Epithelial cell of prostate (primary cell): ENCODE measurements at regions not wholly inside any gene's neighbourhood (a gene's known extent, or its start where the extent isn't known, plus 50 kb on each side); places are given as distances from the start of the nearest gene placed in this dataset.

Source experiments
- DNase-seq: peaks from one replicate; pipeline ENCODE4 v3.0.0-alpha.2; 2011; ENCODE audit warnings: low read depth, low spot score
- H3K27ac ChIP-seq: fragments of 450-650 bp; 2 replicates; pipeline ENCODE4 v1.5.1; 2017; ENCODE audit warnings: mild to moderate bottlenecking

DNA sequence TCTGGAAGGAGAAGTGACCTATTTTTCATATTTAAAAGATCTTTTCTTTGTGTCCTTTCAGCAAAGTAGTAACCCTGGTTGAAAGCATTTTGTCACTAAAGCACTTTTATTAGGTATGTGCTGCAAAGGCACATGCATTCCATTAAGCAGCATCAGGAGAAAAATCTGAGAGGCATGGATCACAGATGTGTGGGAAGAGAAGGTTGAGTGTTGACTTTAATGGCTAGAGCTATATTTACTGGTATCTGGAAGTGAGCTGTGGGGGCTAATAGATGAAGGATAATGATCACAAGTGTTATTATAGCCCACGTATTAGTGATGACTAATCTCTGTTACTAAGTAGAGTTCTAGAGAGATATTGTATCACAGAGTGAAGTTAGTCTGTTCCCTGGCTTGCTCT, 1520.7 kb downstream of the ARAP2 start:
- no peak overlapping the region for H3K27ac ChIP-seq
- DNase-seq = no peak

GRCh38 chr4:34724491-34724890, 1519.8 kb downstream of the ARAP2 start:
- no peak overlapping the region for H3K27ac ChIP-seq
- no peak for DNase-seq

- no peak for DNase-seq
- no peak overlapping the region for H3K27ac ChIP-seq
Observed at GRCh38 chr4:34731070-34731469, 1513.2 kb downstream of the ARAP2 start.

GRCh38 chr4:34732176-34732950, 1512.0 kb downstream of the ARAP2 start:
- no peak for DNase-seq
- no peak overlapping the region for H3K27ac ChIP-seq

GRCh38 chr4:34733185-34733941, 1511.0 kb downstream of the ARAP2 start:
- no peak for DNase-seq
- no peak overlapping the region for H3K27ac ChIP-seq

GRCh38 chr4:34766935-34767334, 1477.4 kb downstream of the ARAP2 start:
- no peak for DNase-seq

DNA sequence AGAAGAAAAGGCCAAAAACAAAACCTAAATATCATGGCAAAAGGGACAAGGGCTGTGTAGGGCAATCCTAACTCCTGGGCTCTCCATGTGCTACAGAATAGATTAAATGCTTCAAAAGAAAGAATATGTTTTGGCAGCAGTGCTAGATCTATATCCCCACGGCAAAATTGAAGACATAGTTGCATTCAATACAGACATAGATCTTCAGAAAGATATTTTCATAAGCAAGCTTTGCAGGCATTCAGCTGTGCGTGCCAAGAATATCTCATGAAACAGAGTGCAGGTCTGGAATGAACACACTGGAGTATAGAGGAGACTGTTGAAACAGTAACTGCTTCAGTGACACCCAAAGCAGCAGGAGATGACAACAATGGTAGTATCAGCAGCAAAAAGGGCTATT, 1476.9 kb downstream of the ARAP2 start:
- H3K27ac ChIP-seq = no peak overlapping the region
- DNase-seq = no peak

More at GRCh38 chr4:34766935-34767334, 1477.4 kb downstream of the ARAP2 start:
- H3K27ac ChIP-seq = no peak overlapping the region

GRCh38 chr4:34771632-34772031, 1472.7 kb downstream of the ARAP2 start:
- no peak overlapping the region for H3K27ac ChIP-seq
- no peak for DNase-seq

DNA sequence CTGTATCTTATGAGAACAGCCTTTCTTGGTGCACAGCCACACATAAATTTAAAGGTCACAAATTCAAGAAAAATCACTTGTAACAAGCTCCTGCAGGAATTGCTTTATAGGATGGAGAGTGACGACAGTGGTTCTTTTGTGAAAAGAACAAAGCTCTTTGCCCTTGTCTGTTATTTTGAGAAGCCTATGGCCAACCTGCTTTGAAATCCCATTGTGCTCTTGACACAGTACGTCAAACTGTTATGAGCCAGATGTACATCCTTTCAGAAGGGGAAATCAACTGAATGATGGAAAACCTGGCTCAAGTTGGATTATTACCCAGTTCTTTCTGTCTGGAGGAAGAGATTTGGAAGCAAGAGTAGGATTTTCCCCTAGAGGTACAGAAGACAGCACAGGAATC, 1454.2 kb downstream of the ARAP2 start:
- no peak for DNase-seq
- no peak overlapping the region for H3K27ac ChIP-seq

- no peak for DNase-seq
- H3K27ac ChIP-seq = no peak overlapping the region
Observed at GRCh38 chr4:34791209-34791608, 1453.1 kb downstream of the ARAP2 start.

- H3K27ac ChIP-seq = no peak overlapping the region
- DNase-seq = no peak
Observed at GRCh38 chr4:34800953-34801352, 1443.4 kb downstream of the ARAP2 start.

DNA sequence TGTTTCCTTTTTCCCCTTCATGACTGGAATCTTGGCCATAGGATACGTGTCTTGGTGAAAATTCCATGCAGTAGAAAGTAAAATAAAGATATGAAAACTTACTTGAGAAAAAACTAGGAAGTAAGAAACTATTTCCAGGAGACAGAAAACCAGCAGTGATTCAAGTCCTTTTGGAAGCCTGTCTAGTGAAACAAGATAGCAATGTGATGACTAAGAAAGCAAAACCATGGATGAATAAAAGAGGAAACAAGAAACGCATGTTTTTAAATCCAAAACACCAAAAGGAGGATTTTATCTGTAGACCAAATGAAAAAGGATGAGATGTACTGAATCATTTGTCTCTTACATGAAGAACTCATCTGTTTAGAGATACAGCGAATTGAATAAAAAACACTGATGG, 1430.0 kb downstream of the ARAP2 start:
- no peak overlapping the region for H3K27ac ChIP-seq
- DNase-seq = no peak

DNA sequence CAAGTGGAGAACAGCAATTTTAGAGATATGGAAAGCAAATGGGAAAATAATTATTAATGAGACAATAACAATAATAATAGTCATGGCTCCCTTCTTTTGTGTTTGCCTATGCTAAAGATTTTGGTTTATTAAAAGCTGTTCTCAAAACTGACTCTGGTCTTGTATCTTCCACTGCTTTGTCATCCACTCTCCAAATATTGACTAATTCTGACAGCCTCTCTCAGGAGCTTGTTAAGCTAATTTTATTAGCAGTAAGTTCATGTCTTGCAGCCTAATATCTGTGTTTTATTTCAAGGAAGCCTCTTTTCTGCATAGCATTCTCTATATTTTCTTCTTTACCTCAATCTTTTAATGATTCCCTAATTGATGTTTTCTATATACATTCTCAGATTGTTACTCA, 1419.8 kb downstream of the ARAP2 start:
- no peak for DNase-seq
- no peak overlapping the region for H3K27ac ChIP-seq

DNA sequence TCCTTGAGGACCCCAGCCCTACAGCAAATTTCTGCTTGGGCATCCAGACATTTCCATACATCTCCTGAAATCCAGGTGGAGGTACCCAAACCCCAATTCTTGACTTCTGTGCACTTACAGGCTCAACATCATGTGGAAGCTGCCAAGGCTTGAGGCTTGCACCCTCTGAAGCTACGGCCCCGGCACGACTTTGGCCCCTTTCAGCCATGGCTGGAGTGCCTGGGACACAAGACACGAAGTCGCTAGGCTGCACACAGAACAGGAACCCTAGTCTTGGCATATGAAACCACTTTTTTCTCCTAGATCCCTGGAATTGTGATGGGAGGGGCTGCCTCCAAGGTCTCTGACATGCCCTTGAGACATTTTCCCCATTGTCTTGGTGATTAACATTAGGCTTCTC, 1417.7 kb downstream of the ARAP2 start:
- DNase-seq = no peak
- no peak overlapping the region for H3K27ac ChIP-seq

DNA sequence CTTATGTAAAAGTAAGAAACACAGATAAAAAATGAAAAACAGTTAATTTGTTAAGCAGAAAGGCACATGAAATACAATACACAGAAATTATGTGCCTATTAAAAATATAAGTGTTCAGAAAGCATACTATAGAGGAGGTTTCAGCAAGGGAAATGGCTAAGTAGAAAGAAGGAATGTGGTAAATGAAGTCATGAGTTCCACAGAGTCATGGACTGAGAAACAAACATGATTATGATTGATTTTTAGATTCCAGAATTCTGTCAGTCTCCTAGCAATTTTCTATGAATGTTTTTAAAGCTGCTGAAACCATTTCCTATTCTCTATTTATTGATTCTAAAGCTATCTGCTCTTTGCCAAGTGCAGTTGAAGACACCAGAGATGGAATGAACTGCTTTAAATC, 1398.4 kb downstream of the ARAP2 start:
- no peak overlapping the region for H3K27ac ChIP-seq
- DNase-seq = no peak

DNA sequence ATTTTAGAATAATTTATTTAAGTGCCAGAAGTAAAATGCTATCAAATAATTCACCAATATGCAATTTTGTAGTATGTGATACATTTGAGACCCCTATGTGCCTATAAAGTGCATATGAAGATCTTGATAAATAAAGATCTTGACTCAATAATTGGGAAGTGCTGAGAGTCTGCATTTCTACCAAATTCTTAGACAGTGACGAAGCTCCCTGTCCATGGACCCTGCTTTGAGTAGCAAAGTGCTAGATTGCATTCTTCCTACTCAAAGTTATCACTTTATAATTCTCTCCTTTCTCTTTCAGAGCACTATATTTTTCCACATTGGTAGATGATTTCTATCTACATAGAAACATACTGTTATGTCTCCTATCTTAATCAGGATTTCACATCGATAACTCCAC, 1393.9 kb downstream of the ARAP2 start:
- H3K27ac ChIP-seq = no peak overlapping the region
- no peak for DNase-seq

GRCh38 chr4:34850968-34851367, 1393.3 kb downstream of the ARAP2 start:
- no peak for DNase-seq

GRCh38 chr4:34851411-34851810, 1392.9 kb downstream of the ARAP2 start:
- no peak for DNase-seq
- H3K27ac ChIP-seq = no peak overlapping the region

More at GRCh38 chr4:34850968-34851367, 1393.3 kb downstream of the ARAP2 start:
- H3K27ac ChIP-seq = no peak overlapping the region

DNA sequence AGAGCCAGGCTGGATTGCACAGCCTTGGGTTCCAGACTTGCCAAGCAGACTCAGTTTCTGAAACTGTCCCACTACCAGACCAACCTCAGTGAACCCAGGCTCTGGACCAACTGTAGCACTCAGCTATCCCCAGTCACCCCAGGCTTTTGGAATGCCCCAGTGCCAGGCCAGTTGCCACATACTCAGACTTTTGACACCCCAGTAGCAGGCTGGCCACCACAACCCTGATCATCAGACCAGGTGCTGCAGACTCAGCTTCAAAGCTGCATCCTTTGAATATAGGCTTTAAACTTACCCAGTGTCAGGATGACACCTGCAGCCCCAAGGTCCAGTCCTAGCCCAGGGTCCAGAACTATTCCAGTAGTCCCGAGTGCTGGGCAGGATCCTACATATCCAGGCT, 1389.9 kb downstream of the ARAP2 start:
- DNase-seq = no peak
- H3K27ac ChIP-seq = no peak overlapping the region

DNA sequence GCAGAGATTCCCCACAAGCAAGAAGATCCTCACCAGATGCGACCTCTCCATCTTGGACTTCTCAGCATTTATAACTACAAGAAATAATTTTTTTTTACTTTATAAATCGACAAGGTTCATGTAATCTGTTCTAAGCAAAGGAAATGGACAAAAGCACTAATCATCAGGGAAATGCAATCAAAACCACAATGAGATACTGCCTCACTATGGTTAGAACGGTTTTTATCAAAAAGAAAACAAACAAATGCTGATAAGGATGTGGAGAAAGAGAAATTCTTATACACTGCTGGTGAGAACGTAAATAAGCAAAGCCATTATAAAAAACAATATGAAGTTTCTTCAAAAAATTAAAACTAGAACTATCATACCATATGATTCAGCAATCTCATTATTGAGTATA, 1382.6 kb downstream of the ARAP2 start:
- DNase-seq = no peak
- no peak overlapping the region for H3K27ac ChIP-seq

GRCh38 chr4:34878961-34879360, 1365.4 kb downstream of the ARAP2 start:
- no peak overlapping the region for H3K27ac ChIP-seq
- DNase-seq = no peak

DNA sequence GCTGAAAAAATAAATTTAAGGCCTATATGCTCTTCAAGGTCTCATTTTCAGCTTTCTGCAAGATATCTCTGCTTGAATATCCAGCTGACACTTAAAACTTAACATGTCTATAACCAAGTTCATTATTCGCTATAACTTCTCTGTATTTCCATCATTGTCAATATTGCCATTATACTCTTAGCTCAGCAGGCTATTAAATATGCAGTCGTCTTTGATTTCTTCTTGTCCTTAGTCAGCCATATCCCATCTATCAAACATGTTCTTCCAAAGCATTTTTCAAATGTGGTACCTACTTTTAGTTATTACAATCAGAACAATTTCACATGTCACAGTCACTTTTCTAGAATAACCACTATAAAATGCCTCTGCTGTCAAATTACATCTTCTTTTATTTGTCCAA, 1364.1 kb downstream of the ARAP2 start:
- H3K27ac ChIP-seq = no peak overlapping the region
- DNase-seq = no peak
